Nephron progenitor cell (in vitro differentiated cells): ENCODE measurements at regions not wholly inside any gene's neighbourhood (a gene's known extent, or its start where the extent isn't known, plus 50 kb on each side); places are given as distances from the start of the nearest gene placed in this dataset.

Experiments used
- DNase-seq: peaks from one replicate; pipeline ENCODE4 v3.0.0; 2021
- H3K27ac Mint-ChIP-seq: 2 replicates; pipeline ENCODE4 v1.8.0; 2021; ENCODE audit warnings: mild to moderate bottlenecking, moderate library complexity, mixed read lengths
- H3K27me3 Mint-ChIP-seq: 2 replicates; pipeline ENCODE4 v1.8.0; 2021; ENCODE audit warnings: mild to moderate bottlenecking, low read depth, mixed read lengths; ENCODE audit not compliant: poor library complexity
- H3K36me3 Mint-ChIP-seq: 2 replicates; pipeline ENCODE4 v1.8.0; 2021; ENCODE audit warnings: low read depth, mixed read lengths
- H3K4me1 Mint-ChIP-seq: 2 replicates; pipeline ENCODE4 v1.8.0; 2021; ENCODE audit warnings: mixed read lengths
- H3K4me3 Mint-ChIP-seq: 2 replicates; pipeline ENCODE4 v1.8.0; 2021; ENCODE audit warnings: mild to moderate bottlenecking, moderate library complexity, mixed read lengths
- H3K9me3 Mint-ChIP-seq: 2 replicates; pipeline ENCODE4 v1.8.0; 2021; ENCODE audit warnings: mild to moderate bottlenecking, moderate library complexity, mixed read lengths
- TF ChIP-seq, protein P1 (sequence below): fragments of 200-600 bp; sonication (generic); IDR thresholded peaks from 2 replicates; pipeline ENCODE4 v1.5.0; 2021; ENCODE audit warnings: antibody characterized with exemption

DNA sequence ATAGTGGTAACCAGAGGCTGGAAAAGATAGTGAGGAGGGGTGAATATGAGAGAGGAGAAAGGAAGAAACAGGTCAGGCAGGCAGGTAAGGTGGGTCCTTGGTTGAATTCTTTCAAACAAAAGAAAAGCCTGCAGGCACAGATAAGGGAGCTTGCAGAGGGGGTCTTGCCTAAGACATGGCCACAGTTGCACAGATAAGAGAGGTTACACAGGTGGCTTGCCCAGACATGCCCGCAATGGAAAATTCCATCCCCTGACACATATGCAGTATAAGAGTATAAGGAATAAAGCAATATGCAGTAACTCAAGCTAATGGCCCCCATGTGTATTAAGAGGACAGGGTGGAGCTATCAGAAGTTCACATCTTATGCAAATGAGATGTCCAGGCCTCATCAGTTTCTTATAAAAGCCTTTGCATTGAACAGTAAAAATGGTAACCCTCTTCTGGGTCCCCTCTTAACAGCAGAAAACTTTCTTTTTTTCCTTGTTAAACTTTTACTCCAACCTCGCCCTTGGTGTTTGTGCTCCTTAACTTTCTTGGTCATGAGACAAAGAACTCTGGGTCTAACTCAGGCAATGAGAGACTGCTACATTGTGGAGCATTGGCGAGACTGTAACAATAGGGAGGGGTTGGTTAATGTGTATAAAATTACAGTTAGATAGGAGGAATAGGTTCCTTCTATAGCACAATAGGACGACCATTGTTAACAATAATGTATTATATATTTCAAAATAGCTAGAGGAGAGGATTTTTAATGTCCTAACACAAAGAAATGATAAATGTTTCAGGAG is 764.6 kb downstream of the TSN start:
- no peaks in the 10 kb centered on the region for H3K27me3 Mint-ChIP-seq
- H3K4me3 Mint-ChIP-seq: no peak overlapping the region
- no peak for DNase-seq
- H3K27ac Mint-ChIP-seq: no peak overlapping the region
- H3K4me1 Mint-ChIP-seq: peaks cover 28% of the 10 kb centered on the region
- no peaks in the 10 kb centered on the region for H3K36me3 Mint-ChIP-seq
- H3K9me3 Mint-ChIP-seq: no peaks in the 10 kb centered on the region
- TF ChIP-seq, protein P1, sequence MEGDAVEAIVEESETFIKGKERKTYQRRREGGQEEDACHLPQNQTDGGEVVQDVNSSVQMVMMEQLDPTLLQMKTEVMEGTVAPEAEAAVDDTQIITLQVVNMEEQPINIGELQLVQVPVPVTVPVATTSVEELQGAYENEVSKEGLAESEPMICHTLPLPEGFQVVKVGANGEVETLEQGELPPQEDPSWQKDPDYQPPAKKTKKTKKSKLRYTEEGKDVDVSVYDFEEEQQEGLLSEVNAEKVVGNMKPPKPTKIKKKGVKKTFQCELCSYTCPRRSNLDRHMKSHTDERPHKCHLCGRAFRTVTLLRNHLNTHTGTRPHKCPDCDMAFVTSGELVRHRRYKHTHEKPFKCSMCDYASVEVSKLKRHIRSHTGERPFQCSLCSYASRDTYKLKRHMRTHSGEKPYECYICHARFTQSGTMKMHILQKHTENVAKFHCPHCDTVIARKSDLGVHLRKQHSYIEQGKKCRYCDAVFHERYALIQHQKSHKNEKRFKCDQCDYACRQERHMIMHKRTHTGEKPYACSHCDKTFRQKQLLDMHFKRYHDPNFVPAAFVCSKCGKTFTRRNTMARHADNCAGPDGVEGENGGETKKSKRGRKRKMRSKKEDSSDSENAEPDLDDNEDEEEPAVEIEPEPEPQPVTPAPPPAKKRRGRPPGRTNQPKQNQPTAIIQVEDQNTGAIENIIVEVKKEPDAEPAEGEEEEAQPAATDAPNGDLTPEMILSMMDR: no peak

DNA sequence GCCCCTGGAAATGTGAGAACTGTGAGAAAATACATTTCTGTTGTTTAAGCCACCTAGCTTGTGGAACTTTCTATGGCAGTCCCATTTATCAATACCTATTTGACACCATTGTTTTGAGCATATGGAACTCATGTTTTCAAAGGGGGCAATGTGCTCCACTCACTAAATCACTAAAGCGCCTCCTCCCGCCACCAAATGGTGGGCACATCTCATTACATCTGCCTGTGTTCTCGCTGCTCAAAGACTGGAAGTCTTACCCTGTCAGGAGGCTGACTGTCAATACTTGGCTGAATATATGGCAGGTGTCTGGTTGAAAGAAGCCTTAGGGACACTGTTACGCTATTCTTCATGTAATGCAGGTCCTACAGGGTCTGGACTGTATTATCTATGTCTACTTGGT is 767.7 kb downstream of the TSN start:
- Mint-ChIP-seq H3K9me3 (no peaks in the 10 kb centered on the region), H3K4me1 (peaks cover 6% of the 10 kb centered on the region), H3K27ac (no peak overlapping the region), H3K4me3 (no peak overlapping the region), H3K36me3 (no peaks in the 10 kb centered on the region), H3K27me3 (no peaks in the 10 kb centered on the region)
- no peak for DNase-seq
- TF ChIP-seq, protein P1: no peak

DNA sequence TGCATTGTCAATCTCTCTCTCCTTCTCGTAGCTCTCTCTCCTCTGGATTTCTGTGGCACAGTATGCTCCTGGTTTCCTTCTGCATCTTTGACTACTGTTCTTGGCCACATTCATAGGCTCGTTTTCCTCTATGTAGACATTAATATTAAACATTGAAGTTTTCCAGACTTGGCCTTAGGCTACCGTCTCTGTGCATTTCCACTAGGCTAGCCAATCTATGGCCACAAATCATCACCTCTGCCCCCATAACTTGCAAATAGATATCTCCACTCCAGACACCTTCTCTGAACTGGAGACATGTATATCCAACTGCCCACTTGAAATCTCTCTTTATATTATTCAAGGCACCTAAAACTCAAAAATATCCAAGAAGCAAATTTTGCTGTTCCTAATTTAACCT is 768.5 kb downstream of the TSN start:
- no peaks in the 10 kb centered on the region for H3K36me3 Mint-ChIP-seq
- no peak overlapping the region for H3K27ac Mint-ChIP-seq
- DNase-seq: no peak

DNA sequence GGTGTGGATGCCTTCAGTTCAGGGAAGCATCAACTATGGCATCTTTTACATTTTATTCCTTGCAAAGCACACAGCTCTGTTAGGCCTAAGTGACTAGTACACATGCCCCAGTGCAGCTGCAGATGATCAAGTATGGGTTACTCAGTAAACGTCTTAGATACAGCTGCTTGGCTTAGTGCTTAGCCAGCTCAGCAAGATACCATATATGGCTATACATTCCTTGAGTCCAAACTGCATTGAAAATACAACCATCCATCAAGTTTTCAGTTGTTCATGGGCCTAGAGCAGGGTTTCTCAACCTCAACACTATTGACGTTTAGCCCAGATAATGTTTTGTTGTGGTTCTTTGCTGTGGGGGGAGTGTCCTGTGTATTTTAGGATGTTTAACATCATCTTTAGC is 769.9 kb downstream of the TSN start:
- TF ChIP-seq, protein P1: no peak
- Mint-ChIP-seq H3K36me3 (no peaks in the 10 kb centered on the region), H3K27ac (no peak overlapping the region), H3K27me3 (no peaks in the 10 kb centered on the region), H3K4me3 (no peak overlapping the region), H3K4me1 (no peaks in the 10 kb centered on the region), H3K9me3 (no peaks in the 10 kb centered on the region)
- DNase-seq: no peak

More for the DNA sequence above, 768.5 kb downstream of the TSN start:
- Mint-ChIP-seq H3K9me3 (no peaks in the 10 kb centered on the region), H3K4me1 (no peaks in the 10 kb centered on the region), H3K27me3 (no peaks in the 10 kb centered on the region), H3K4me3 (no peak overlapping the region)
- TF ChIP-seq, protein P1: no peak

DNA sequence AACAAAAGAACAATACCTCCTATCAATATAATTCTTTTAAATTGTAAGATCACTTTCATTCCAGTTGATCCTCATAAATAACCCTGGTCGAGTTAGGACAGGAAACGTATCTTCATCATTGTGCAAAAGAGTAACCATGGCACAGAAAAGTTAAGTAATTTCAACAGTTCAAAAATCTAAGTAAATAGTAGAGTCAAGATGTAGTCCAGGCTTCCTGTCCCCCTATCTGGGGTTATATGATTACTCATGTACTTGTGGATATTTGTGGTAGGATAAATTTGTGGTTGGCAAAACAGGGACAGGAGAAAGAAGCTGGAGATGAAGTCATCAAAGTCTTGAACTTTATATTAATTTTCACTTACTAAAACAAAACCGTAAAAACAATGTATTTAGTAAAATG is 772.6 kb downstream of the TSN start:
- no peaks in the 10 kb centered on the region for H3K9me3 Mint-ChIP-seq
- H3K36me3 Mint-ChIP-seq: no peaks in the 10 kb centered on the region
- H3K4me1 Mint-ChIP-seq: peaks cover 5% of the 10 kb centered on the region
- H3K27me3 Mint-ChIP-seq: no peaks in the 10 kb centered on the region
- no peak for DNase-seq
- H3K27ac Mint-ChIP-seq: no peak overlapping the region
- no peak overlapping the region for H3K4me3 Mint-ChIP-seq
- TF ChIP-seq, protein P1: no peak
